GM12892 (cell line): ENCODE measurements at regions not wholly inside any gene's neighbourhood (a gene's known extent, or its start where the extent isn't known, plus 50 kb on each side); places are given as distances from the start of the nearest gene placed in this dataset.

Source experiments
- POLR2A ChIP-seq: IDR thresholded peaks from 2 replicates; pipeline ENCODE4 v1.6.1; 2011; ENCODE audit warnings: low read depth, low read length, control low read depth
- TAF1 ChIP-seq: IDR thresholded peaks from 2 replicates; pipeline ENCODE4 v1.6.1; 2011; ENCODE audit warnings: low read depth, mild to moderate bottlenecking, control low read depth, low read length, borderline replicate concordance

DNA sequence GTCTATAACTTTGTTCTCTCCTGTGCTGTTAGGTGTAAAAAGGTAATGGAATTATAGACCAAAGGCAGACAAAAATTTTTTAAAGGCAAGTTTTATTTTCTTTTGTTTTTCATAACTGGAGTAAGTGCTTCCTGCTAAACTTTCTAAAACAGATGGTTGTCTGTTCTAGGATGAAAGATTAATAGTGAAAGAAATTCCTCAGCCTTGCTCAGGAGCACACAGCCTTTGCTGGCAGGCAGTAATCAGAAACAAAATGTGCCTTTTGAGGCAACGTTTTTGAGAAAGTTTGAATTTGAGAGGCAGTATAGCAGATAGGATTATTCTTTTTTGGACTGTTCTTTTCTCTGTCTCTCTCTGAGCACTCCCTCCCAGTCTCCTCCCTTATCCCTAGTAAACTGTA is 2749.5 kb downstream of the PCDH9 start:
- TF ChIP-seq TAF1 = no peak
- TF ChIP-seq POLR2A = no peak
